GM19324 (cell line): ENCODE measurements at regions not wholly inside any gene's neighbourhood (a gene's known extent, or its start where the extent isn't known, plus 50 kb on each side); places are given as distances from the start of the nearest gene placed in this dataset.

ENCODE experiments used
- ATAC-seq: cut with Tn5 transposase; IDR thresholded peaks from one replicate; pipeline ENCODE4 v1.9.1; 2021; ENCODE audit warnings: mild to moderate bottlenecking, moderate library complexity; ENCODE audit not compliant: unreplicated experiment, low FRiP score

DNA sequence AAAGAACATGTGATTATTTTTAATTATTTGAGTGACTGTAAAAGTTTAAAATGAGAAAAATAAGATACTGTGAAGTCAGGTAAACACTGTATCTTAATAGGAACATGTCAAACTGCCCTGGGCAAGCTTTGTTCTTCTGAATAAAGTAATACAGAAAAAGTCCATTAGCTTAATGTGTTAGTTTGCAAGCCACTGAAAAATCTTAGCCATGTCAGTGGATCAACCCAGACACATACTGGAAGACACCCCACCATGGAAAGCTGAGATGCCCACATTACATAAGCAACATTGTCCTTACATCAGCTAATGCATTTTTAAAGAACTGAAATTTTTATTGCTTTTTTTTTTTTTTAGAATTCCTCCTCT is 155.2 kb downstream of the BBOX1 start:
- ATAC-seq = no peak

DNA sequence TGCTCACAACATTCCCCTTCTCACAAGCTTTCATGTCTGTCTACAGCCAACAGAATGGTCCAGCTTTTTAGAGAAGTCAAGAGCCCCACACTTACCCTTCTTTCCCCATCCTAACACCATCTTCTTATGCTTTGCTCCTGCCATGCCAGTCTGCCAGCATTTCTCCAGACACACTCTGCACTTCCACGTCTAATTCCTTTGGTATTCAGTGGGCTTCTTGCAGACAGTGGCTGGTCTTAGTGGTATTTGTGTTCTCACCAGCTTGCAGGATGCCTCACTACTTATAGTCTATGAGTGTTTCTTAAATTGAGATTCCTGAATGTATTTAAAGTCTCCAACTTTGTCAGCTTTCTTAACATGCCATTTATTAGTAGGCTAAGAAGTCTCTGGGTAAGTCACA is 154.4 kb downstream of the BBOX1 start:
- no peak for ATAC-seq

DNA sequence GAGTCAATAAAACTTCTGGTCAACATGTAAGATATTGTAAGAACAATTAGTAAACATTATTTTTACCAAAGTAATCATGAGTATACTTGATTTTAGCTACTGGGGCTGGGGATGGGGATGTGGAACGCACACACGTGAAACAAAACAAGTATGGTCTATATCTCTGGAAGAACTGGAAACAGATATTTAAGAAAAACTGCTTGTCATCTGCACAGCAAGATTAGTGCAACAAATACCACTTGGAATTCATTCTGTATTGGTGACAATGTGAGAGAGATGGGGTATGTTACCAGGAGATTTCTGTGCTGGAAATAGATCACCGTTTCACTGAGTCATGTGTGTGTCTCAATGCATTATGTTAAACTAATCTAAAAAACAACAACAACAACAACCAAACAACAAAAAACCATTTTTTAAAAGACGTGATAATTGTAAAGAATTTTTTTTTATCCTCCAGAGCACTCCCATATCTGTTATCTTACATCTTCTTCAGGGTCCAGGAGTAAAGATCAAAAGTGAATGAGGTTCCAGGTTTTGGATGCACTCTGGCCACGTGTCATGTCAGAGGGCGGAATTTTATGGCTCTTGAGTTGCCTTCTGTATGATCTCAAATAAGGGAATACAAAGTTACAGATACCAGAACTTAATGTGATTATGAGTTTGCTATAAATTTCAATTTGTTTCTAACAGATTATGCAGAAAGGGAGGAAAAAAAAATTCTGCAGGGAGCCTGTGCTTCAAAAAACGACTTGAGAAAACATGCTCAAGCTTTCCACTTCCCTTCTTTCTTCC is 153.0 kb downstream of the BBOX1 start:
- no peak for ATAC-seq

DNA sequence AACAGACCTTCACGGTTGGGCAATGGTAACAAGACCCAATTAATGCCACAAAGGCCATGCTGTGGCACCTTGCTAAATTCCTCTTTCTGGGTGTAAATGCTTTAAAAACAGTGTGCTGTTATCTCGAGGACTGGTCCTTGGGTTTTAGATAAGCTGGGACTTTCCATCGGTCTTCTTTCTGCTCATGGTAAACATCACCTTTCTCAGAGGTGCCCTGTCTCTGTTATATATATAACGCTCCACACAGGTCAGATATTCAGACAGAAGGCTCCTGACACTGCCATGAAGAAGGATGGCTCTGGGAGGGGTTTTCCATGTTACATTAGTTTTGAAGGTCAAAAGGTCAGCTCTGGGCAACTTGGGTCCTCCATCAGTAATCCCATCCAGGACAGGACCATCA is 151.6 kb downstream of the BBOX1 start:
- no peak for ATAC-seq

DNA sequence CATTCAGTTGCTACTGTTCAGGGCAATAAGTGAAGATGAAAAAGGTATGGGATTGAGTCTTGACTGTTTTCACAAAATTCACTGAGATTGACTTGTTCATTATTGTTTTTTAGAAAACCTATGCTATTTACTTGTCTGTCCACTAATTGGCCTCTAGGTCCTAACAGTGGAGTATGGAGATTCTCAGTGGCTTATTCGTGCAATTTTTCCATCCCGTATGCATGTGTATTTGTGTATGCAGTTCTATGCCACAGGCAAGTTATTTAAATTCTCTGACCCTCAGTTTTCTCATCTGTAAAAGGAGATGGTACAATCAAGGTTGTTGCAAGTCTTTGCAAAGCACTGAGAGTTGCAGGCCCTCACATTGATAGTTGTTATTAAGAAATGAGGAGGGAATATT is 151.0 kb downstream of the BBOX1 start:
- no peak for ATAC-seq

DNA sequence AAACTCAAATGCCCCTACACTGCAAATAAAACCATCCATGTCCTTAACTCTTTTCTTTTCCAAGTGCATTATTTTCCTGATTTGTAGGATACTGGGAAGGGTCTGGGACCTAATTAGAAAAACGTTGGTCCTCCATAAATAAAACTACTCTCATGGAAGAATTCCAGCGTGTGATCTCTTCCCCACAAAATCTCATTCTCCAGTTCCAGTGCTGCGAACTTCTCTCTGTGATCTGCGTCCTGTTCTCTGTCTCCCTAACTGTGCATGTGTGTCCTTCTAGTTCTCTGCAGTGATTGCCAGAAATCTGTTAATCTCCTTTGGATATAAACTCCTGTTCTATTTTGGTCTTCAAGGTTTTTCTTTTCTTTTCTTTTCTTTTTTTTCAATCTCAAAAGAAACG is 148.1 kb downstream of the BBOX1 start:
- ATAC-seq = no peak

DNA sequence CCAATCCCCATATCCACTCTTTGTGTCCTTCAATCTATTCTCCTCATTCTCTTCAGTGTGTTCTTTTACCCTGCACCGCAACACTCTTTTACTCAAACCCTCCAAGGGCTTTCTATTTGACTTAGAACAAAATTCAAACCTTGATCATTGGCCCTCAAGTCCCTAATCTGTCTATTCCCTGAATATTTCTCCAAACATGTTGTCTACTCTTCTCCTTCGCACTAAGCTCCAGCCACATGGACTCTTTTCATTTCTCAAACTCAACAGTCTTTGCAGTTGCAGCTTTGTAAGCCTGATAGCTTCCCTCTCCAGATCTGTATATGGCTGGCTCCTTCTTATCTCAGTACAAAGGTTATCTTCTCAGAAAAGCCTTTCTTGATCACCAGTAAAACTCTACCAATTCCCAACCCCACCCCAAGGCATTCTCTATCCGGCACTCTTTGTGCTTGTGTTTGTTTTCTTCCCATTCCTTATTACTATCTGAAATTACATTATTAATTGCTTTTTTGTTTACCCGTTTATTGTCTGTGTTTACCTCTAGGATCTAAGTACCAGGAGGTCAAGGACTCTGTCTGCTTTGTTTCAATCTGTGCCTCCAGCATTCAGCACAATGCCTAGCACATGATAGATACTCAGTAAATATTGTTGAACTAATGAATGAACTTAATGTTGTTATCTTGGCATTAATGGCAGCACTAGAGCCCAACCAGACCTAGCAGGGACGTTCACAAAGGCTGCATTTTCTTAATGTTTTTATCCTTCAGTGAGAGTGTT is 147.4 kb downstream of the BBOX1 start:
- no peak for ATAC-seq

DNA sequence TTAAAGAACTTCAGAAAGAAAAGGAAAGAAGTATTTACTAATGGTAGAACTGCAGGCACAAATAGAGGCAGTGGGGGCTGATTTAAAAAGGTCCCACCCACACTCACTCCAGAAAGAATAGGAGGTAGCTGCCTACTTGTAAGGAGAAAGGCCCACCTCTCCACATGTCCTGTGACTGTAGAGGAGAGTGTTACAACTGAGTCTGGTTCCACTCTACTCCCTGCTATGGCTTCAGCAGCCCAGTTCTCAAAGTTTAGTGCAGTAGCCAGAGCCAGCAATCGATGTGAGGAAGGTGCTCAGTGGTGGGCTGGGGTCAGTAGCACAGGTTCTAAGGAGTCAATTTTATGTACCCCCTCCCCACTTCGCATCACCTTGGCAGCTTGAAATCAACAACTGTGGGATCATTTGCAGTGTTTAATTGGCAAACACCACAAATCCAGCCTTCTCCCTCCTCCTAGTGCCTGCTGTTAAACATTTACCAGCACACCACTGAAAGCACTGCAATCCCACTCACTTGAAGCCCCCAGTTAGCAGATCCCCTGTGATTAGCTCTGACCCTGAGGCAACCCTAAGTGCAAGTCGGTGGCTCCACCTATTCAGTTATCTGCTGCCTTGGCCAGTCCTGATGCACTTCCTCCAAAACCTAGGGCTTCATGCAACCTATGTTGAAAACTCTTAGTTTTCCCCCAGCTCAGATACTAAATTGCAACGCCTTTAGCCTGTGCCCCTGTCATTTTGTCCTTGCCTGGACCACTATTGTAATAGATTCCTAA is 146.6 kb downstream of the BBOX1 start:
- no peak for ATAC-seq

DNA sequence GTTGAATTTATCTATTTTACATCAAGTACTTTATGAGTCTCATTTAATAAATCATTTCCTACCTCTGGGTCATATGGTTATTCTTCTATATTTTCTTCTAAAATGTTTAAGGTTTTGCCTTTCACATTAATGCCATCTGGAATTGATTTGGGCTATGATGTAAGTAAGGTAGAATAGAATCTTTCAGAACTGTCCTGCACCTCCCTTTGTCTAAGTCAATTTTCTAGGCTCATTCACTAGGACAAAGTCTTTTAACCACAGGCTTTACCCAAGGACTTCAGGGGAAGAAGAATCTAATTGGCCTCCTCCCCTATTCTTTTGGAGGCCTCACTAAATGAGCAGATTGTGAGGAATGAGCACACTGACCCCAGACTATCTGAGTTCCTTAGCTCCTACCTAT is 146.0 kb downstream of the BBOX1 start:
- ATAC-seq = no peak

DNA sequence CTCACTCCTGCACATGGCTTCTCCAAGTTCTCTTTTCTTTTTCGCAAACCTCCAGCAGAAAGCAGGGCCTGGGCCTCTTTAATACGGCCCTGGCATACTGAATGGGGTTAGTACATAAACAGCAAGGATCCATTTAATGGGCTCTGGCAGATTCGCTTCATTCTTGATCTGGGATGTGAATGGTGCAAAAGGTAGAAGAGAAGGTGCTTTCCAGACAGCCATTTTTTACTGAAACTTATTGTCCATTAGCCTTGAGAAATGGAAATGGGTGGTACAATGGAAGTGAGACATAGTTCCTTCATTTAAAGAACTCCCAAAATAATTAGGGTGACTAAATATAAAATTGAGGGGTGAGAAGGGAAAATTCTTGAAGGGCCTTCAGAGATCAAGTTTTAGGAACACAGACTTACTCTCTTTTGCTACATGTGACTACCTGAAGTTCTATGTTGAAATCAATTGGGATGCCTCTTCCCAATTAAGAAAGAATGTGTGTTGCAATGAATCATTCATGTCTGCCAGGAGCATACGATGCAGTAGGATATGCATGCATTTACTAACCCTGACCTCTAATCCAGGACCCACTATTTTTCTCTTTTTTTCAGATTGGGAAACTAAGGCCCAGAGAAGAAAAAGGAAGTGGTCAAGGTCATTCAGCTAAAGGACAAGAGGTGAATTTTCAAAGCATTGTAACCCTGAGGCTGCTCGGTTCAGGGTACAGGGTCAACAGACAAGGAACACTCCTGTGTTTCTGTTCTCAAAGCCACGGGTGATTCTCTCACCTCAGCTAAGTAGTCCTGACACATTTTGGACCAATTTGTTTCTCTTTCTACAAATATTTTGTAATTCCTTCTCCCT is 144.1 kb downstream of the BBOX1 start:
- no peak for ATAC-seq

DNA sequence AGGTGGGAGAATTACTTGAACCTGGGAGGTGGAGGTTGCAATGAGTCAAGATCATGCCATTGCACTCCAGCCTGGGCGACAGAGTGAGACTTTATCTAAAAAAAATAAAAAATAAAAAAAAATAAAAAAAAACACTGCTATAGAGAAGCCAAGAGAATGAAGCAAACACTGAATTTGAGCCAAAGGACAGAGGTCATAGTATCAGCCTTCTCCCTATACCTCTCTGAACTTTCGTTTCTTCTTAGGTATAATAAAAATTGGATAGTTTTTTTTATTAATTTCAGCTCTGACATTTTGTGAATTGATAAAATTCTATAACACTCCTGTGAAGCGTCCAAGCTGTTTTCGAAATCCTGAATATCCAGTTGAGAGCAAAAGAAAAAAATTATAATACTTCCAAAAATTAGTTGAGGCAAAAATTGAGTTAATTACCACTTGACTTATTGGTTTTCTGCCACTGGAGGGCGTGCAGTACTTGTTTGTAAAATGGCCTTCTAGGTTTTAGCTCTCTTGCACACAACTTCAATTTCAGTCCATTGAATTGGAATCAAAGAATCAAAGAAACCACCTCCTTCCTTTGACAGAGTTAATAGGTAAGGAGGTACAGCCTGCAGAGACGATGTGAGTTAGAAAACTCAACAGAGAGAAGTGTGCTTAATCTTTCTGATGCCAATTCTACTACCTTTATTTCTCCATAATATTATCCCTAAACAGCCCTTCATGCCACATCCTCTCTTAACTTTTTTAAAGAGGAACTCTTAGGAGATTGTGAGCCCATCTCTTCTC is 143.2 kb downstream of the BBOX1 start:
- no peak for ATAC-seq

DNA sequence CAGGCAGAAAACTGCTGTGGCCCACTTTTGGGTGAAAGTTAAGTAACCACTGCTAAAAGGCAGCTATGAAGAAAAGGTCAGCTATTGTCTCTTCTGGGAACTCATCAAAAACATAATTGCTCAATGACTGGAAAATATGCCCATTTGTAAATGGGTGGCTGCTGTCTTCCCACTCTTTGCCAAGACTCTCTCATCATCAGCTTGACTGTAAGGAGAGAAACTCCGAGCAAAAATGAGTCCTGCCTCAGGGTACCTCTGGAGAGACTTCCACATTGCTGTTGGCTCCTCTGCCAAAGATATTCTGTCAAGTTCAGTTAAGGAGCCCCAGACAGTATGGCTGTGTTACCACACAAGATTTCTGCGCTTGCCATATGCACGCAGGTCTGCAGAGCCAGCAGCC is 138.7 kb downstream of the BBOX1 start:
- ATAC-seq = no peak

DNA sequence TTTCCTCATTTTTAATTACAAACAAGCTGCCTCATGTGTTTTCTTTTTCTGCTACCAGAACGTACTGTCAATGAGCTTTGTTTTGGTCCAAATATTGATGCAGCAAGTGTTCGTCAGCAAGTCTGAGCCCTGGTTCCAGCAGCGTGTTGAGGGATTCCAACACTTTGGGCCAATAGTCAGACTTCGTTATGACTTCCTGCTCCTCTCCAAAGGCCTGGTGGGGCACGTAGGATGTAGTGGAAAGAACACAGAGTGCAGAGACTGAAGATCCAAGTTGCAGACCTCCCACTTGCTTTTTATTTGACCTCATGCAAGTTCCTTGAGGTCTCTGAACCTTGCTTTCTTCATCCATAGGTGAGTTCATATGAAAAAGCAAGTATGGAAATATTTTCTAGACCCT is 138.2 kb downstream of the BBOX1 start:
- ATAC-seq = no peak
